Hematopoietic multipotent progenitor cell (in vitro differentiated cells): ENCODE measurements at regions not wholly inside any gene's neighbourhood (a gene's known extent, or its start where the extent isn't known, plus 50 kb on each side); places are given as distances from the start of the nearest gene placed in this dataset.
"Not testable (repeated sequence)": the region's sequence is repeated elsewhere in the genome, so short reads cannot be mapped to it uniquely, and the experiment has no call there.

Experiments used
- DNase-seq, 3 donors: peaks; one replicate each; pipeline ENCODE4 v3.0.0-alpha.2; 2011 to 2015; ENCODE audit warnings: low read depth in 2 of 3, low spot score in 2 of 3

DNA sequence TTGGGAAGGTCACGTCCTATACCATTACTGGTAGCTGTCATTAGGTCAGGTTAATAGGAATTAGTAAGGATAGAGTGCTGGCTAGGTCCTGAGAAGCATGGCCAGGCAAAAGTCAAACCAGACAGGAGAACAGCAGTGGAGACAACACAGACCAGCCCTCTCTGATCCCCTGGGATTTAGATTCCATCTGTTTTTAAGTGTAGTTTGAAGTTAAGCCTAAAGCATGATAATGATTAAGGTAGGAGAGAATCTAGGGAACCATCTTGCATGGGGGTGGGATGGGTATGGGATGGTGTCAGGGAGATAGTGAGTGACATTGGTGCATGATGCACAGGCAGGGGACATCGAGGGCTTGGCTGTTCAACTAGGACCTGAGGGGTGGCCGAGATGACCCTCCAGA lies 96.6 kb downstream of the MYCN start:
- no peak for DNase-seq

DNA sequence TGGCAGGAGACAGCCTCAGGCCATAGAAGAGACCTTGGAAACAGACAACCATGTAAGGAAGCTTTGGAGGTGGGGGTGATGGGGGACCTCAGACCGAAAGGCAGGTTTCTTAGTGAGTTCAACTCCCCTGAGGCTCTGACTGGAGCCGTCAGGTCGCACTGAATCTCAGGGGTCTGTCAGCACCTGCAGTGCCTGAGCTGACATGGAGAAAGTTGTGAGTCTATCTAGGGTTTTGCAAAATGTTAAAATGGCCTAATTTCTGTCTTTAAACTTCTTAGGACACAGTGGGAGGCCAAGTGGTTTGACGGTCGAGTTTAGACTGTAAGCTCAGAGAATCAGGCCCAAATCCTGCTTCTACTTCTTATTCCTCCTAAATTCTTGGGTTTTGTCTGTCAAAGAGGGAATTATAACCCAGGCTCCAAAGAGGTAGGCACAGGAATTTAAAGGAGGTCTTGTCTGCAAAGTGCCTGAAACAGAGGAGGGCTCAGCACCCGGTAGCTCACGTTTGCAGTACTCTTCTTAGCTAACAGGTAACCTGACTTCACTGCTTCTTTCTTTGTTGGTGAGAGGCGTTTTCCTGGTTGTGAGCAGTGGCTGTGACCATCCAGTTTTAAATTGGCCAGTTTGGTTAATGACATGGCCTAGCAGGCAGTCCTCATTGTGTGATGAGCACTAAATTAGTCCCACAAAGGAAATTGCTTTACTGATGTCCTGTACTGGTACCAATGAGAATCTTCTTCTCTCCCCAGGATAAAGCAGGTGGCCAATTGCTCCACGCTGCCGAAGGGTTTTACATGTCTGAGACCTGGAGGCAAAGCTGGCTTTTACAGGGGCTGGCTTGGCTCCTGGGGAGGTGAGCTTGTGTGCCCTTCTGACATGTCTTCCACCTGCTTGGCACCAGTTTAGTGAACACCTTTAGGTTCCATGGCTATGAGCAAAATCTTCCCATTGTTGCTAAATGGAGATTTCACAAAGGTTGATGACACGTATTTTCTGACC lies 95.7 kb downstream of the MYCN start:
- DNase-seq: no peak

DNA sequence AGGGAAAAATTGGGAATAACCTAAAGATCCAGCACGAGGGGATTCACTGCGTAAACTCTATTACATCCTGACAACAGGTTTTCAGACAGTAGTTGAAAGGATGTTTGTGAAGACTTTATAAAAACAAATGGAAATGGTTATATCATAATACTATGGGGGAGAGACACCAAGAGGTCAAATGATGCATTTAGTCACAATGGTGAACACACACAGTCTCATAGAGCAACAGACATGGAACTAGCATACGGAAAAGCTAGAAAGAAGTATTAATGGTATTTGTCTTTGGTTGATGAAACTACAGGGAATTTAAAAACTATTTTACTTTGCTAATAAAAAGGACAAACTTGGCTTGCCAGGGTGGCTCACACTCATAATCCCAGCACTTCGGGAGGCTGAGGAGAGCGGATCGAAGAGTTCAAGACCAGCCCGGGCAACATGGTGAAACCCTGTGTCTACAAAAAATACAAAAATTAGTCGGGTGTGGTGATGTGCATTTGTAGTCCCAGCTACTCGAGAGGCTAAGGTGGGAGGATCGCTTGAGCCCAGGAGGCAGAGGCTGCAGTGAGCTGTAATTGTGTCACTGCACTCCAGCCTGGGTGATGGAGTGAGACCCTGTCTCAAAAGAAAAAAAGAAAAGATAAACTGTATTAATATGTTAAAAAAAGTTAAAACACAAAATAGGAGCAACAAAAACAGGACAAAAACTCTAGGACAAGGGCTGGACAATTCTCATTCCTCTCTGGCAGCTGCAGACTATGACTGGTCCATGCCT lies 94.8 kb downstream of the MYCN start:
- DNase-seq: no peak

DNA sequence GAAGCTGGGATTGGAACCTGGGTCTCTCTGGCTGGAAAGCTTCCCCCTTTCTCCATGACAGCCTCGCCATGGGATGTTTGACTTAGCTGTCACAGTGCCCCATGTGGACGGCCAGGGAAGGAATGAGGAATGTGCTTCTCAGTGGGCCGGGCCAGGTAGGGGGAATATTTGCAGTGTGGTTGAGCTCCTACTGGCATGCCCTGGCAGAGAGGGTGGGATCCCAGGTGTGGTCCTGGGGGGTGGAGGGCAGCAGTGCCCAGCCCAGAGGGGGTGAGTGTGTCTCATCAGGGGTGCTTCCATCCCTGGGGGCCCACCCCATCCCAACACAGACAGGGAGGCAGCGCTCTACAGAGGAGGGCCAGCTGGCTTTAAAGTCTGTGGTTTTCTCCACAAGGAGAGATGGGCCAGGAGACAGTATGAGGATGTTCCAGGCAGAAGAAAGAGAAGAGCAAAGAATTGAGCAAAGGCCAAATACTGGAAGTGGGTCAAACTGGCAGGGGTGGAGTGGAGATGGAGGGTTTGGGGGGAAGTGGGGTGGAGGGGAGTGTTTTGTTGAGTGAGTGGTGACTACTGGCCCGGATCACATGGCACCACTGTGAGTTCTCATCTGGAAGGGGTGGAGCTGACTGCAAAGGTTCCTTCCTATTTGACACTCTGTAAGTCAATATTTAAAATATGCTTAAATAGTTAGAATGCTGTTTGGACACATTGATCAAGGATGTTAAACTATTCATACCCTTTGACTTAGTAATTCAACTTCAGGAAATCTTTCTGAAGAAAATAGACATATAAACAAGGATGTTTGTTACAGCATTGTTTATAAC lies 94.0 kb downstream of the MYCN start:
- no peak for DNase-seq

DNA sequence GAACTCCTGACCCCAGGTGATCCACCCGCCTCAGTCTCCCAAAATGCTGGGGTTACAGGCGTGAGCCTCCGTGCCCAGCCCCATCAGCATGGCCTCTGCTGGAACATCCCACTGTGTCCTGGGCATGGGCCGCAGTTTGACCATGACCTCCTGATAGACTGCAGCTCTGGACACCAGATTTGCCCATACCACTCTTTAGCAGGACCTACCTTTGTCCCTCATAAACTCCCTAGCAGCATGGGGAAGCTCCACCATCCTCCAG lies 92.6 kb downstream of the MYCN start:
- DNase-seq: no peak

DNA sequence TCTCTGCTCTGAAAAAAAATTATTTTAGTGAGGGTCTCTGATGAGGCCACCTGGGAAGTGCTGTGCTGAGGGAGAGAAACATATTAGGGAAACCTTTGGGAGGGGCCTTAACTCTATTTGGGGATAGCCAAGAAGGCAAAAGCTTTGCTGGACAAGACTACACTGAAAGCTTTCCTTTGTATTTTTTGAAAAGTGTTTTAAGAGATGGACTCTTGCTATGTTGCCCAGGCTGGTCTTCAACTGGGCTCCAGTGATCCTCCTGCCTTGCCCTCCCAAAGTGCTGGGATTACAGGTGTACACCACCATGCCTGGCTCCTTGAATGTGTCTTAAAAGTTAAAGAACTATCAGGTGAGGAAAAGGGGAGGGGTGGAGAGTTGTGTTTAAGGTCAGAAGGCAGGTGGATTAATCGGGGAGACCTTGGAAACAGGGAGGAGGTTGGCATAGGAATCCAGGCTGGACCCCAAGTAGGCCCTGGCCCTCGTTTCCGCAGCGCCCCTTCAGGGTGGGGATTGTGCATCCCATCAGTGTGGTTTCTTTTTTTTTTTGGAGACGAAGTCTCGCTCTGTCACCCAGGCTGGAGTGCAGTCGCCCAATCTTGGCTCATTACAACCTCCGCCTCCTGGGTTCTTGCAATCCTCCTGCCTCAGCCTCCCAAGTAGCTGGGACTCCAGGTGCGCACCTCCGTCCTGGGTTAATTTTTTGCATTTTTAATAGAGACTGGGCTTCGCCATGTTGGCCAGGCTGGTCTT lies 92.1 kb downstream of the MYCN start:
- no peak for DNase-seq

DNA sequence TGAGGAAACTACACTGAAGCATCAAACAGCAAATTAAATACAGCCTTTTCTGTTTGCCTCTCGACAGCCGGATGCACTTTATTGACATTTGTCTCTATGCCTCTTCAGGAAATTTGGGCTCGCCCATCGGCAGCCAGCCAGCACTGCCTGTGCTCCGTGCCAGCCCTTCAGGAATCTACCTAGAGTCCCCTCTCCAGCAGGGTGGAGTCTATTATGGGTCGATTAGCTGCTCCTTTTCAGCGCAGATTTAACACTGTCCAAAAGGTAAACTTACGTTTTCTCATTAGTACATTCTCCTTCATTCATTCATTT lies 91.5 kb downstream of the MYCN start:
- DNase-seq: no peak

DNA sequence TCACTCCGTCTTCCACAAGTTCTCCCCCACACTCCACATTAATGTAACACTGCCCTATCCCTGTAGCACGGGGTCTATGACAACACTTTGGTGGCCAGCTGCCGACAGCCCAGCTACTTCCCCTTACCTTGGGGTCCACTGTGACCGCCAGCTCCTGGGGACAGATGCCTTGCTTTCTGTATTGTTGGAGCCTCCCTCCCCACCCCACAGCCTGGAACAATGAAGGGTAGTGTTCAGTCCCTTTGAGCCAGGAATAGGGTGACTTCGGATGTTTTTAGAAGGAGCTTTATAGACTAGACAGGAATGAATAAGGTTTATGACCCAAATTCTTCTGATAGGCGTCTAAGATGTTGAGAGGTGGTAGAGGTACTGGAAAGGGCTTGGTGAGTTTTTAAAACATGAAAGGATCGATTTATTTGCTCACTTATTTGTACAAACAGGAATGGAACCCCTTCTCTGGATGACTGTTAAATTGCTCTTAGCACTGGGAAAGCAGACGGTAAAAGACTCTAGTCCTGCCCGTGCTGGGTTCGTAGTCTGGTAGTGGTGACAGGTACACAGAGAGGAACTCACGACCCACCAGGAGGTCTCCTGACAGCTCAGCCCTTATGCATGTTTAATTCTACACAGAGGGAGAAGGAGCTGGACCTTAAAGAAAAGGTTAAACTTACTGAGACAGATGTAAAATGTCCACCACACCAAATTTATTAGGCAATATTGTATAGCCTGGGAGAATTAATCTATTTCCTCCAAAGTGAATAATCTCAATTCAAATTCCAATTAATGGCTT lies 90.9 kb downstream of the MYCN start:
- DNase-seq: no peak

DNA sequence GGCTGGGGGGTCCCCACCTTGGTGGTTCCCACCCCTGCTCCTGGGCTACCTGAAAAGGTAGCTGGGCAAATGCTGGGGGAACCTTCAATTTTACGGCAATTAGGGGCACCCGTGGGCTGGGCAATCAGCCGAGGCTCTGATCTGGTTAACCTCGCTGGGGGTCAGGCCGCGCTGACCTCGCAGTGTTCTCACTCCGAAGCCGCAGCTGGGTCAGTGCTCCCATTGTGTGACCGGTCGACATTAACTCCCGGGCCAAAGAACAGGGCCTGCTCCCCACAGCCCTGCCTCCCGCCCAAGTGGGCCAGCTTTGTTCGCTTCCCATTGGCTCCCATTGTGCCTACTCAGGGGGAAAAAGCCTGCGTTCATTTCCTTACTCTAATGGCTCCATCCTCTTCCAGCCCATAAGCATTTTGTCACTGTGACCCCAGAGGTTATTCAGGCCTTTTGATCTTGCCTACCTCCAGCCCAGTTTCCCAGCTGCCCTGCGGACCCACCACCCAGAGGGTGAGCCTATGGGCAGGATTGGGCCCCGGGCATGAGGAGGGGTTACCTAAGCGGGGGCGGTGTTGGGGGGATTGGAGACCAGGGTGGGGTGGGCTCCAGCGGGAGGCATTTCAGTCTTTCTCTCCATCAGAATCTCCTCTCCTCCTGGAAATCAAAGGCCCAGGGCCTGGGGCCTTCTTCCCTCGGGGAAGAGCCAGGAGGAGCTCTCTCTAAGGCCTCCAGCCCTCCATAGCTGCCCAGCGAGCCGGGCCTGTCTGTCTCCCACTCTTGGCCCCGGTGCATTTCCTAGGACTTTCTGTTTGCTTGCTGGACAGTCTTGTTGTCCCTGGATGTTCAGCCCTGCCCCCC lies 90.1 kb downstream of the MYCN start:
- no peak for DNase-seq

DNA sequence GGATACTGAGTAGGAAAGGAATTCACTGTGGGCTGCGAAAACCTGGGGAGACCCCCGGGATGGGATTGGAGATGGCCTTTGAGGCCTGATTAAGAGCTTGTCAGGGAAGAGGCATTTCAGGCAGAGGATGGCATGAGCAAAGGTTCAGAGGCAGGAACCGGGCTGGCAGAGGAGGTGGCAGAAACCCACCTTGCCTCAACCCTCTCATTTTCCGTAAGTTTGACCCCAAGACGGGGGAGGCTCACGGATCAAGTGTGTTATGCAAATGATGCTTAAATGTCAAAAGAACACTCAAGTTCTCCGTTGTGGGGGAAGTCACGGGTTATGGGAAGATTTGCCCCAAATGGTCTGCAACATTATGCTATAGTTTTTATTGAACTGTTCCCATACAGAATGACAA lies 88.3 kb downstream of the MYCN start:
- no peak for DNase-seq

DNA sequence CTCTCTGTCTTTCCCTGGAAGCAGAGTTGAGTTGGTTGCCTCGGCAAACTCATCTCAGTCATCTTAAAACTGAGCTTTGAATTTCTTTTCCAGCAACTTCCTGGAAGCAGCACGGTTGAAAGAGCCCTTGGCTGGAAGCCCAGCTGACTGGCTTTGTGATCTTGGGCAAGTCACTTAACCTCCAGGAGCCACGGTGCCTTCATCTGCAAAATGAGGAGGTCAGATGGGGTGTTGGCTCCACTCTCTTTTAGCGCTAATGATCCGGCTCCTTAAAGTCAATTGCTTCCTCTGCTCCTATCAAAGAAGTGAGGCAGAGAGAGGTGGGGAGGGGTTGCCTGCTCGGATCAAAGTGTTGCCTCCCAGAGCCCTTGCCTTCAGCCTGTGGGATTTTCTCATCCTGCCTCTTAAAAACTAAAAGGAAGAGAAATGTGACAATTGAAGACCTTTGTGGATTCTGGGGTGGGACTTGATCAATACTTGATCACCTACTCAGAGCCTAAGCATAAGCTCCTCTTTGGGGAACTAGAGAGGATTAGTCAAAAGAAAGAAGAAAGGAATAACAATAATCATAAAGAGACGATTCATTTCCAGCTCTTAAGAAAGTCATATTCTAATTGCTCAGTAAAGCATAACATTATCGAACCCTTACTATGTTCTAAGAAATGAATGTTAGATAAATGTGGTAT lies 86.6 kb downstream of the MYCN start:
- no peak for DNase-seq

DNA sequence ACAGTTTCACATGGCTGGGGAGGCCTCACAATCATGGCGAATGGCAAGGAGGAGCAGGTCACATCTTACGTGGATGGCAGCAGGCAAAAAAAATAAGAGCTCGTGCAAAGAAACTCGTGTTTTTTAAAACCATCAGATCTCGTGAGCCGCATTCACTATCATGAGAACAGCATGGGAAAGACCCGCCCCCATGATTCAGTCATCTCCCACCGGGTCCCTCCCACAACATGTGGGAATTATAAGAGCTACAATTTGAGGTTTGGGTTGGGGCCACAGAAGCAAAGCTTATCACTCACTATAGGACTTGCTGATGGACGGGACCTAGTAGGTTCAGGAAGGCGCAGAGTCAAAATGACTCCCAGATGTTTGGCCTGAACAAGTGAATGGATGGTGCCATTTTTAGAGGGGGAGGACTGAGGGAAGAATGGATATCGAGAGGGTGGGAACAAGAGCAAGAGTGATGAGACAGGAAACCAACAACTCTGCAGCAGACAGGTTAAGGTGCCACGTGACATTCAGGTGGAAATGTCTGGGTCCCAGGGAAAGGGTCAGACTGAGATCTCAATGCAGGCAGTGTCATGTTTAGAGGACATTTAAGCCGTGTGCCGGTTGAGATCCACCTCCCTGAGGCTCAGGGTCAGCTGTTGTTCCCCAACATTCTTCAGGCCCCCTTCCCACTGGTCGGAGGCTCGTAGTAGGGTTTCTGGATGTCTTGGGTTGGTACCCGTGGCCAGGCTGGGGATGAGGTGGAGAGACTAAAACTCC lies 85.7 kb downstream of the MYCN start:
- no peak for DNase-seq

DNA sequence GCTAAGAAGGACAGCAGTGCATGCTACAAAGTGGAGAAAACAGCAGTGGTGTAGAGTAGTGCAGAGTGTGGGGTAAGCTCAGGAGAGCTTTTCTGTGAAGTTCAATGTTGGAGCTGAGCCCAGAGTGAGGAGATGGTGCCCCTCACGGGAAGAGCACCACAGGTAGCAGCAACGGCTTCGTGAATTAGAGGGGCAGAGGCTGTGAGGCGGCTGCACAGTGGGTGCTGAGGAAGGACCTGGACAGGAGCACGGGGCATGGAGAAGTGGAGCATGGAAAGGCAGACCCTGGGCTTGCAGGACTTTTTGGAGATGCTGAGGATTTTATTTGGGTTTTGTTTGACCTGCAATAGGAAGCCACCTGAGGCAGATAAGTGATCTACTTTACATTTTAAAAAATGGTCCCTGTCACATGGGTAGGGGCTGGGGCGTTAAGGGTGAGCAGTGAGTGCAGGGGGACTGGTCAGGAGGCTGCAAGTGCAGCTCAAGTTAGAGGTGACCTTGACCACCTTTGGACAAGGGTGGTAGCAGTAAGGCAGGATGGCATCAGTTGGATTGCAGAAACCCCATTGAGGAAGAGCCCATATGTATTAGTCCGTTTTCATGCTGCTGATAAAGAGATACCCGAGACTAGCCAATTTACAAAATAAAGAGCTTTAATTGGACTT lies 85.0 kb downstream of the MYCN start:
- no peak for DNase-seq

DNA sequence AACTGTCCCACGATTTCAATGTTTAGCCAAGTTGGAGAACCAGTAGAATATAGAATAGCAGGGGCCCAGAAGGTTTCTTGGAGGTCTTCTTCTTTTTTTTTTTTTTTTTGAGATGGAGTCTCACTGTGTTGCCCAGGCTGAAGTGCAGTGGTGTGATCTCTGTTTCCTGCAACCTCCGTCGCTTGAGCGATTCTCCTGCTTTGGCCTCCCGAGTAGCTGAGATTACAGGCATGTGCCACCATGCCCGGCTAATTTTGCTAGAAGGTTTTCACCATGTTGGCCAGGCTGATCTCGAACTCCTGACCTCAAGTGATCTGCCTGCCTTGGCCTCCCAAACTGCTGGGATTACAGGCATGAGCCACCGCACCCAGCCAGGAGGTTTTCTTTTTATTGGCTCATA lies 84.3 kb downstream of the MYCN start:
- DNase-seq: not testable (repeated sequence)

DNA sequence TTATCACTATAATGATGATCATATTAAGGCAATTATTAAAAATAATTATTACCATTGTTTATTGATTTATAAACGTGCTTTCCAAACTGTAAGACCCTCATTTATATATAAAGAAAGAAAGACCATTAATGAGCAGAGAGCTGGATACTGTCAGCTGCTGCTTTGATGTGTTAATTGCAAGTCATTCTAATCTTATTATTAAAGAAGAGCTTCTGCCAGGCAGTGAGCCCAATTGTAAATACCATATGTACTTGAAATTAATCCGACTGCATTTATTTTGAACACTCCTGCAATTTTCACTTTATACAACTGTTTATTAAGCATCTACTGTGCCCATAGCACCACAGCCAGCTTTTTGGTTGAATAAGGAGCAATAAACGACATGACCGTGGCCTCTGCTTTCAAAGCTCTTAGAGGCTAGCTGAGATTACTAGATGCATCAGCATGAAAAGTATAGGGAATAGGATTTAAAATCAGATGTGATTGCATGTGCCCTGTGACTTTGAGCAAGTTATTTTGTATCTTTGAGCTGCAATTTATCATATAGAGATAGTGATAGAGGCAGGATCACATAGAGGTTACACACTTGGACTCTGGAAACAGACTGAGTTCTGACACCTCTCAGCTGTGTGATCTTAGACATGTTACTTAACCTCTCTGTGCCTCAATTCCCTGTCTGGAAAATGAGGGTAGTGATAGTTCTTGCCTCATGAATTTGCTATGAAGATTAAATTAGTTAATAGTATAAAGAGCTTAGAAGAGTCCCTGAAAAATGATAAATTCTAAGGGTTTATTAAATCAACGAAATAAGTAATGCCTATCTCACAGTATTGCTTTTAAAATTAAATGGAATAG lies 83.4 kb downstream of the MYCN start:
- DNase-seq: no peak

DNA sequence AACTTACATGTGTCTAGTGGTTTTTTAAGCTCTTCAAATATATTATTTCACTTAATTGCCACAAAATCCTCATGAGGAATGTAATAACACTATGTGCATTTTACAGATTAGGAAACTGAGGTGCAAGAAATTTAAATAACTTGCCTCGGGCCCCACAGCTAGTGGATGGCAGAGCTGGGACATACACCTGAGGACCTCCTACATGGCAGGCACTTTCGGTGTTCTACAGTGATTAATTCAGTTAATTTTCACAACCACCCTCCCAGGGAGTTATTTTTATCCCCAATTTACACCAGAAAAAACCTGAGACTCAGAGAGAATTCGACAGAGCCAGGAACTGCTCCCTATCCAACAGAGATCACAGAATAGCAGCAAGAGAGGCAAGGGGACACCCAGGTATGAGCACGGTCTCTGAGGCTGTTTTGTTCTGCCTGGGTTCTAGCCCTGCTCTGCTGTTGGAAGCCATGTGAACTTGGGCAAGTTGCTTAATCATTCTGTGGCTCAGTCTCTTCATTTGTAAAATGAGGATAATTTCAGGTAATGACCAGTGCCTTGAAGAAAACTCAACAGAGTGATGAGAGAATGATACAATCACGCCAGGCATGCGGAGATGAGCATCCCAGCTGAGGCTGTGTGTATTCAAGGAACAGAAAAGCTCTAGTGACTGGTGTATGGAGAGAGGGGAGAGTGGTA lies 82.3 kb downstream of the MYCN start:
- DNase-seq: no peak
